ENCODE measurements at regions not wholly inside any gene's neighbourhood (a gene's known extent, or its start where the extent isn't known, plus 50 kb on each side); places are given as distances from the start of the nearest gene placed in this dataset.
"Not testable (repeated sequence)": the region's sequence is repeated elsewhere in the genome, so short reads cannot be mapped to it uniquely, and the experiment has no call there.

- no peaks in the 10 kb centered on the region for H3K27me3 Mint-ChIP-seq (ENCODE audit: low read depth)
- H3K4me1 Mint-ChIP-seq (ENCODE audit: low read depth): no peaks in the 10 kb centered on the region
- no peak for DNase-seq (ENCODE audit: low spot score)
- no peaks in the 10 kb centered on the region for H3K36me3 Mint-ChIP-seq (ENCODE audit: low read depth)
- no peak overlapping the region for H3K4me3 Mint-ChIP-seq
- H3K27ac Mint-ChIP-seq: no peak overlapping the region
- no peaks in the 10 kb centered on the region for H3K9me3 Mint-ChIP-seq
Observed at GRCh38 chr11:129503646-129504045, 128.0 kb downstream of the BARX2 start.

- Mint-ChIP-seq H3K27ac (no peak overlapping the region), H3K4me3 (no peak overlapping the region), H3K36me3 (ENCODE audit: low read depth) (no peaks in the 10 kb centered on the region), H3K27me3 (ENCODE audit: low read depth) (no peaks in the 10 kb centered on the region), H3K9me3 (no peaks in the 10 kb centered on the region), H3K4me1 (ENCODE audit: low read depth) (no peaks in the 10 kb centered on the region)
- DNase-seq (ENCODE audit: low spot score): no peak
Observed at GRCh38 chr11:129505266-129505665, 129.6 kb downstream of the BARX2 start.

- no peaks in the 10 kb centered on the region for H3K9me3 Mint-ChIP-seq
- H3K36me3 Mint-ChIP-seq (ENCODE audit: low read depth): no peaks in the 10 kb centered on the region
- H3K27me3 Mint-ChIP-seq (ENCODE audit: low read depth): no peaks in the 10 kb centered on the region
- H3K27ac Mint-ChIP-seq: no peak overlapping the region
- DNase-seq (ENCODE audit: low spot score): no peak
- H3K4me1 Mint-ChIP-seq (ENCODE audit: low read depth): no peaks in the 10 kb centered on the region
- H3K4me3 Mint-ChIP-seq: no peak overlapping the region
Observed at GRCh38 chr11:129508163-129508562, 132.5 kb downstream of the BARX2 start.

- Mint-ChIP-seq H3K4me1 (ENCODE audit: low read depth) (no peaks in the 10 kb centered on the region), H3K9me3 (peaks cover 3% of the 10 kb centered on the region), H3K27me3 (ENCODE audit: low read depth) (no peaks in the 10 kb centered on the region), H3K4me3 (no peak overlapping the region), H3K27ac (no peak overlapping the region), H3K36me3 (ENCODE audit: low read depth) (no peaks in the 10 kb centered on the region)
- no peak for DNase-seq (ENCODE audit: low spot score)
Observed at GRCh38 chr11:129528296-129528695, 152.6 kb downstream of the BARX2 start.

GRCh38 chr11:129530154-129530895 lies 154.7 kb downstream of the BARX2 start:
- H3K27me3 Mint-ChIP-seq (ENCODE audit: low read depth): no peaks in the 10 kb centered on the region
- H3K36me3 Mint-ChIP-seq (ENCODE audit: low read depth): no peaks in the 10 kb centered on the region
- H3K9me3 Mint-ChIP-seq: peaks cover 10% of the 10 kb centered on the region
- DNase-seq (ENCODE audit: low spot score): no peak
- H3K4me3 Mint-ChIP-seq: no peak overlapping the region
- no peak overlapping the region for H3K27ac Mint-ChIP-seq
- H3K4me1 Mint-ChIP-seq (ENCODE audit: low read depth): no peaks in the 10 kb centered on the region

- H3K27me3 Mint-ChIP-seq (ENCODE audit: low read depth): no peaks in the 10 kb centered on the region
Observed at GRCh38 chr11:129533395-129533794, 157.7 kb downstream of the BARX2 start.

GRCh38 chr11:129536338-129536737 lies 160.7 kb downstream of the BARX2 start:
- Mint-ChIP-seq H3K27ac (no peak overlapping the region), H3K27me3 (ENCODE audit: low read depth) (no peaks in the 10 kb centered on the region), H3K36me3 (ENCODE audit: low read depth) (no peaks in the 10 kb centered on the region), H3K4me3 (no peak overlapping the region), H3K4me1 (ENCODE audit: low read depth) (no peaks in the 10 kb centered on the region), H3K9me3 (peaks cover 44% of the 10 kb centered on the region)
- no peak for DNase-seq (ENCODE audit: low spot score)

More at GRCh38 chr11:129533395-129533794, 157.7 kb downstream of the BARX2 start:
- no peak for DNase-seq (ENCODE audit: low spot score)
- H3K9me3 Mint-ChIP-seq: peaks cover 33% of the 10 kb centered on the region
- H3K4me3 Mint-ChIP-seq: no peak overlapping the region
- no peaks in the 10 kb centered on the region for H3K4me1 Mint-ChIP-seq (ENCODE audit: low read depth)
- no peak overlapping the region for H3K27ac Mint-ChIP-seq
- H3K36me3 Mint-ChIP-seq (ENCODE audit: low read depth): no peaks in the 10 kb centered on the region

GRCh38 chr11:129538323-129538722 lies 162.7 kb downstream of the BARX2 start:
- Mint-ChIP-seq H3K36me3 (ENCODE audit: low read depth) (no peaks in the 10 kb centered on the region), H3K9me3 (peaks cover 50% of the 10 kb centered on the region), H3K27me3 (ENCODE audit: low read depth) (no peaks in the 10 kb centered on the region), H3K4me1 (ENCODE audit: low read depth) (no peaks in the 10 kb centered on the region), H3K4me3 (no peak overlapping the region), H3K27ac (no peak overlapping the region)
- DNase-seq (ENCODE audit: low spot score): no peak

- H3K4me3 Mint-ChIP-seq: no peak overlapping the region
- no peak overlapping the region for H3K27ac Mint-ChIP-seq
- H3K27me3 Mint-ChIP-seq (ENCODE audit: low read depth): no peaks in the 10 kb centered on the region
- DNase-seq (ENCODE audit: low spot score): no peak
- no peaks in the 10 kb centered on the region for H3K4me1 Mint-ChIP-seq (ENCODE audit: low read depth)
- H3K9me3 Mint-ChIP-seq: peaks cover 13% of the 10 kb centered on the region
- H3K36me3 Mint-ChIP-seq (ENCODE audit: low read depth): no peaks in the 10 kb centered on the region
Observed at GRCh38 chr11:129543515-129544290, 168.1 kb downstream of the BARX2 start.

GRCh38 chr11:129544691-129545090 lies 169.0 kb downstream of the BARX2 start:
- DNase-seq (ENCODE audit: low spot score): no peak

GRCh38 chr11:129546266-129546665 lies 170.6 kb downstream of the BARX2 start:
- Mint-ChIP-seq H3K9me3 (peaks cover 12% of the 10 kb centered on the region), H3K27me3 (ENCODE audit: low read depth) (no peaks in the 10 kb centered on the region), H3K4me3 (no peak overlapping the region), H3K36me3 (ENCODE audit: low read depth) (no peaks in the 10 kb centered on the region), H3K4me1 (ENCODE audit: low read depth) (no peaks in the 10 kb centered on the region), H3K27ac (no peak overlapping the region)
- no peak for DNase-seq (ENCODE audit: low spot score)

More at GRCh38 chr11:129544691-129545090, 169.0 kb downstream of the BARX2 start:
- Mint-ChIP-seq H3K4me1 (ENCODE audit: low read depth) (no peaks in the 10 kb centered on the region), H3K9me3 (peaks cover 12% of the 10 kb centered on the region), H3K36me3 (ENCODE audit: low read depth) (no peaks in the 10 kb centered on the region), H3K4me3 (no peak overlapping the region), H3K27me3 (ENCODE audit: low read depth) (no peaks in the 10 kb centered on the region), H3K27ac (no peak overlapping the region)

GRCh38 chr11:129557421-129557820 lies 181.8 kb downstream of the BARX2 start:
- no peak overlapping the region for H3K4me3 Mint-ChIP-seq
- H3K27ac Mint-ChIP-seq: no peak overlapping the region
- no peaks in the 10 kb centered on the region for H3K4me1 Mint-ChIP-seq (ENCODE audit: low read depth)
- H3K36me3 Mint-ChIP-seq (ENCODE audit: low read depth): no peaks in the 10 kb centered on the region
- H3K9me3 Mint-ChIP-seq: no peaks in the 10 kb centered on the region
- no peaks in the 10 kb centered on the region for H3K27me3 Mint-ChIP-seq (ENCODE audit: low read depth)
- no peak for DNase-seq (ENCODE audit: low spot score)

GRCh38 chr11:129569007-129569406 lies 193.4 kb downstream of the BARX2 start:
- H3K4me3 Mint-ChIP-seq: no peak overlapping the region
- H3K9me3 Mint-ChIP-seq: peaks cover 2% of the 10 kb centered on the region
- no peaks in the 10 kb centered on the region for H3K27me3 Mint-ChIP-seq (ENCODE audit: low read depth)
- H3K4me1 Mint-ChIP-seq (ENCODE audit: low read depth): no peaks in the 10 kb centered on the region
- H3K27ac Mint-ChIP-seq: no peak overlapping the region
- H3K36me3 Mint-ChIP-seq (ENCODE audit: low read depth): no peaks in the 10 kb centered on the region
- no peak for DNase-seq (ENCODE audit: low spot score)

GRCh38 chr11:129572667-129573066 lies 197.0 kb downstream of the BARX2 start:
- not testable (repeated sequence) for H3K4me1 Mint-ChIP-seq (ENCODE audit: low read depth); H3K4me3 Mint-ChIP-seq; H3K27me3 Mint-ChIP-seq (ENCODE audit: low read depth); H3K27ac Mint-ChIP-seq; H3K36me3 Mint-ChIP-seq (ENCODE audit: low read depth); DNase-seq (ENCODE audit: low spot score)
- peaks cover 11% of the 10 kb centered on the region for H3K9me3 Mint-ChIP-seq
